HepG2 (cell line): ENCODE measurements at regions not wholly inside any gene's neighbourhood (a gene's known extent, or its start where the extent isn't known, plus 50 kb on each side); places are given as distances from the start of the nearest gene placed in this dataset.

Experiments used
- ATAC-seq: fragments of 200-7000 bp; cut with Tn5 transposase; 3 replicates; pipeline ENCODE4 v1.9.1; 2020; ENCODE audit warnings: mild to moderate bottlenecking, moderate library complexity
- BruUV-seq: library from RNA; stranded (reverse); fragments of 400-500 nt; replicated peaks from 2 replicates; lab custom pipeline; 2021; lab: Mats Ljungman, UMichigan
- CTCF ChIA-PET: fragments of 300-600 bp; formaldehyde crosslinking; extraction: SDS; loops from one replicate; lab custom pipeline; 2021; ENCODE audit warnings: low total read pairs, inconsistent platforms, low intra/inter-chr PET ratio; lab: Yijun Ruan, JAX
- POLR2A ChIA-PET: fragments of 350-600 bp; sonication (Branson Sonifier 250); formaldehyde crosslinking; loops from one replicate; lab custom pipeline; 2020; ENCODE audit warnings: antibody characterized with exemption, inconsistent platforms; lab: Yijun Ruan, JAX
- DNase-seq: peaks from one replicate; pipeline ENCODE4 v3.0.0-alpha.2; 2015; ENCODE audit warnings: low spot score
- FAIRE-seq: peaks from 3 replicates; lab custom pipeline; 2011; peaks lifted over from hg19 to GRCh38; lab: Jason Lieb, UNC
- H2AFZ ChIP-seq: one replicate; pipeline ENCODE4 v1.6.1; 2011; ENCODE audit warnings: low read length, inconsistent platforms
- H3K27ac ChIP-seq: fragments of 300-600 bp; 3 replicates; pipeline ENCODE4 v1.8.0; 2011; ENCODE audit warnings: mixed run types, mild to moderate bottlenecking, mixed read lengths, low read length, inconsistent platforms; ENCODE audit not compliant: insufficient read depth; ENCODE audit errors: extremely low read length
- H3K27me3 ChIP-seq, 2 experiments: fragments of 200-600 bp in 1 of 2; 2 replicates in 1 of 2; 3 replicates in 1 of 2; pipeline versions ENCODE4 v1.6.0 to v1.8.0; 2011; ENCODE audit warnings: low read length in 2 of 2, mild to moderate bottlenecking in 2 of 2, moderate library complexity in 2 of 2, inconsistent platforms in 1 of 2; ENCODE audit not compliant: insufficient read depth in 2 of 2, control insufficient read depth in 1 of 2
- H3K36me3 ChIP-seq, 2 experiments: fragments of 200-600 bp in 1 of 2; replicated peaks in 1 of 2; 2 replicates in 1 of 2; 3 replicates in 1 of 2; pipeline versions ENCODE4 v1.5.1 to v1.8.0; 2011; ENCODE audit warnings: low read length in 2 of 2, inconsistent platforms in 1 of 2; ENCODE audit not compliant: insufficient read depth in 2 of 2, control insufficient read depth in 1 of 2
- H3K4me1 ChIP-seq: 2 replicates; pipeline ENCODE4 v1.5.1; 2012; ENCODE audit warnings: low read length, inconsistent platforms; ENCODE audit not compliant: insufficient read depth
- H3K4me2 ChIP-seq: 2 replicates; pipeline ENCODE4 v1.6.0; 2011; ENCODE audit warnings: low read depth, low read length, inconsistent platforms
- H3K4me3 ChIP-seq, 3 experiments: fragments of 200-600 bp in 1 of 3; sonication (generic), shearing (Covaris generic) in 1 of 3; replicated peaks in 1 of 3; 2 replicates each; pipeline ENCODE4 v1.5.1; 2011 to 2016; ENCODE audit warnings: low read length in 3 of 3, inconsistent platforms in 2 of 3, low read depth in 2 of 3, mild to moderate bottlenecking in 2 of 3, control low read depth in 1 of 3, mixed read lengths in 1 of 3; ENCODE audit not compliant: insufficient read depth in 1 of 3
- H3K79me2 ChIP-seq: one replicate; pipeline ENCODE4 v1.6.1; 2011; ENCODE audit warnings: low read length, inconsistent platforms; ENCODE audit not compliant: insufficient read depth
- H3K9ac ChIP-seq: 2 replicates; pipeline ENCODE4 v1.6.0; 2011; ENCODE audit warnings: mild to moderate bottlenecking, low read depth, low read length, inconsistent platforms; ENCODE audit not compliant: insufficient read depth
- H3K9me3 ChIP-seq: 2 replicates; pipeline ENCODE4 v1.5.1; 2012; ENCODE audit warnings: mild to moderate bottlenecking, low read length
- H4K20me1 ChIP-seq: 2 replicates; pipeline ENCODE4 v1.6.0; 2011; ENCODE audit warnings: inconsistent platforms, mild to moderate bottlenecking, low read length, moderate library complexity; ENCODE audit not compliant: insufficient read depth
- EP300 ChIP-seq, 3 experiments: sonication (generic) in 1 of 3; formaldehyde crosslinking in 1 of 3; IDR thresholded peaks; 2 replicates each; pipeline versions ENCODE4 v1.5.1 to v1.6.1; 2011 to 2020; ENCODE audit warnings: low read depth in 2 of 3, low read length in 2 of 3, borderline replicate concordance in 1 of 3, improper control_type of control experiment in 1 of 3, mild to moderate bottlenecking in 1 of 3, missing genetic modification reagents in 1 of 3, moderate library complexity in 1 of 3
- FOSL2 ChIP-seq: sonication (generic); formaldehyde crosslinking; IDR thresholded peaks from 2 replicates; pipeline ENCODE4 v1.4.0; 2020; ENCODE audit warnings: missing genetic modification reagents
- HIC2 ChIP-seq: sonication (generic); formaldehyde crosslinking; IDR thresholded peaks from 2 replicates; pipeline ENCODE4 v1.9.0; 2022; ENCODE audit warnings: low read depth, missing genetic modification reagents
- KDM1A ChIP-seq: IDR thresholded peaks from 2 replicates; pipeline ENCODE4 v1.6.1; 2016; ENCODE audit warnings: missing compliant biosample characterization
- MED1 ChIP-seq: sonication (generic); formaldehyde crosslinking; IDR thresholded peaks from 2 replicates; pipeline ENCODE4 v1.4.0; 2020; ENCODE audit warnings: missing genetic modification reagents
- RARA ChIP-seq: IDR thresholded peaks from 2 replicates; pipeline ENCODE4 v1.6.1; 2016; ENCODE audit warnings: missing genetic modification reagents, missing compliant biosample characterization
- STAG1 ChIP-seq: sonication (generic); formaldehyde crosslinking; IDR thresholded peaks from 2 replicates; pipeline ENCODE4 v1.4.0; 2020; ENCODE audit warnings: missing genetic modification reagents
- YY1 ChIP-seq: IDR thresholded peaks from 2 replicates; pipeline ENCODE4 v1.6.1; 2011; ENCODE audit warnings: low read length, low read depth, moderate library complexity, mild to moderate bottlenecking; ENCODE audit not compliant: insufficient read depth, insufficient replicate concordance
- ZBTB7B ChIP-seq: sonication (generic); formaldehyde crosslinking; IDR thresholded peaks from 2 replicates; pipeline ENCODE4 v1.4.0; 2020; ENCODE audit warnings: missing genetic modification reagents
- ZIK1 ChIP-seq: sonication (generic); formaldehyde crosslinking; IDR thresholded peaks from 2 replicates; pipeline ENCODE4 v1.5.0; 2020; ENCODE audit warnings: mild to moderate bottlenecking, low read depth, missing genetic modification reagents, borderline replicate concordance
- ZMYM3 ChIP-seq: sonication (generic); formaldehyde crosslinking; IDR thresholded peaks from 2 replicates; pipeline ENCODE4 v1.5.1; 2020; ENCODE audit warnings: mild to moderate bottlenecking, missing genetic modification reagents
- ZNF691 ChIP-seq: sonication (generic); formaldehyde crosslinking; IDR thresholded peaks from 2 replicates; pipeline ENCODE4 v1.4.0; 2020; ENCODE audit warnings: missing genetic modification reagents, low read depth, mild to moderate bottlenecking, borderline replicate concordance
- ZNF773 ChIP-seq: sonication (generic); formaldehyde crosslinking; IDR thresholded peaks from 2 replicates; pipeline ENCODE4 v1.4.0; 2020; ENCODE audit warnings: missing genetic modification reagents, borderline replicate concordance
- ZNF83 ChIP-seq: sonication (generic); formaldehyde crosslinking; IDR thresholded peaks from 2 replicates; pipeline ENCODE4 v1.4.0; 2020; ENCODE audit warnings: missing genetic modification reagents, mild to moderate bottlenecking, borderline replicate concordance
- ZNF883 ChIP-seq: sonication (generic); formaldehyde crosslinking; IDR thresholded peaks from 2 replicates; pipeline ENCODE4 v1.5.1; 2020; ENCODE audit warnings: mild to moderate bottlenecking, missing genetic modification reagents; ENCODE audit errors: not compliant biosample characterization
- WGBS: methylation state at CpG from one replicate; pipeline ENCODE4 v1.1.6; 2017; ENCODE audit warnings: low lambda C conversion rate; 5-methylcytosine and 5-hydroxymethylcytosine counted together
- in situ Hi-C: cut with HindIII; loops from 2 replicates; pipeline ENCODE4 v1.10.0; 2017; ENCODE audit warnings: low pct_unique_long_range_greater_than_20kb; ENCODE audit not compliant: extremely low pct_ligation_motif_present
- intact Hi-C: fragments of 100-400 bp; cut with micrococcal nuclease; formaldehyde crosslinking; loops from one replicate; pipeline ENCODE4 v1.10.0; 2022; ENCODE audit not compliant: unreplicated experiment
- TF ChIP-seq, protein P1 (sequence below): sonication (generic); formaldehyde crosslinking; IDR thresholded peaks from 2 replicates; pipeline ENCODE4 v1.5.1; 2020; ENCODE audit warnings: mild to moderate bottlenecking, moderate library complexity, missing genetic modification reagents

- TF ChIP-seq, protein P1, sequence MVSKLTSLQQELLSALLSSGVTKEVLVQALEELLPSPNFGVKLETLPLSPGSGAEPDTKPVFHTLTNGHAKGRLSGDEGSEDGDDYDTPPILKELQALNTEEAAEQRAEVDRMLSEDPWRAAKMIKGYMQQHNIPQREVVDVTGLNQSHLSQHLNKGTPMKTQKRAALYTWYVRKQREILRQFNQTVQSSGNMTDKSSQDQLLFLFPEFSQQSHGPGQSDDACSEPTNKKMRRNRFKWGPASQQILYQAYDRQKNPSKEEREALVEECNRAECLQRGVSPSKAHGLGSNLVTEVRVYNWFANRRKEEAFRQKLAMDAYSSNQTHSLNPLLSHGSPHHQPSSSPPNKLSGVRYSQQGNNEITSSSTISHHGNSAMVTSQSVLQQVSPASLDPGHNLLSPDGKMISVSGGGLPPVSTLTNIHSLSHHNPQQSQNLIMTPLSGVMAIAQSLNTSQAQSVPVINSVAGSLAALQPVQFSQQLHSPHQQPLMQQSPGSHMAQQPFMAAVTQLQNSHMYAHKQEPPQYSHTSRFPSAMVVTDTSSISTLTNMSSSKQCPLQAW (CRISPR knock-in tag) = peak; percentile 30; the same call in 1 of the 2 replicates
- TF ChIP-seq EP300 (IDR thresholded peaks at IDR 0.05; ENCODE audit: low read depth in 2 of 2, low read length in 2 of 2) (peak in 1 of 2 experiments; percentile 49; a peak in 1 of 4 replicates), EP300 (CRISPR knock-in tag; IDR thresholded peaks at IDR 0.05; ENCODE audit: borderline replicate concordance) (no peak), STAG1 (no peak)
Measured at GRCh38 chr2:43161650-43162510, 64.5 kb downstream of the ZFP36L2 start (continued).

GRCh38 chr2:43160778-43161177, 65.6 kb downstream of the ZFP36L2 start:
- Histone ChIP-seq H3K36me3 (no peaks in the 10 kb centered on the region), H3K4me1 (peaks cover 98% of the 10 kb centered on the region), H3K27me3 (no peaks in the 10 kb centered on the region), H3K9me3 (no peaks in the 10 kb centered on the region), H3K79me2 (no peaks in the 10 kb centered on the region), H3K4me2 (peak overlapping the region; percentile 45), H3K27ac (no peak overlapping the region), H3K9ac (no peak overlapping the region), H3K4me3 (no peak overlapping the region), H4K20me1 (no peaks in the 10 kb centered on the region), H2AFZ (no peak overlapping the region)
- CTCF ChIA-PET = no interaction called here
- intact Hi-C loops = no loop called here
- BruUV-seq = no TSS peak
- DNase-seq (peak; percentile 54), ATAC-seq (no peak), FAIRE-seq (peak; percentile 4)
- in situ Hi-C loops = loop anchor here (10.0 kb wide), 1 partner anchor 64 kb away; the partner anchor contains the start of gene ZFP36L2
- 31% methylated on average over 4 of the region's 5 CpGs for WGBS
- POLR2A ChIA-PET = interaction anchor here (0.8 to 11.0 kb wide), 9 partner anchors 14 to 186 kb away, joined by 3 to 97 read pairs (median 17); partner anchors contain the start of gene ZFP36L2
- TF ChIP-seq ZNF83 (CRISPR knock-in tag) (peak; percentile 67; the same call in 1 of the 2 replicates), ZIK1 (CRISPR knock-in tag) (0 out of 2 replicates have a peak, but pooled peaks have one; percentile 0), ZMYM3 (CRISPR knock-in tag) (0 out of 2 replicates have a peak, but pooled peaks have one; percentile 7), MED1 (peak; percentile 24; the same call in 1 of the 2 replicates), EP300 (IDR thresholded peaks at IDR 0.05; ENCODE audit: low read depth in 2 of 2, low read length in 2 of 2) (peak in 1 of 2 experiments; percentile 8; a peak in 1 of 4 replicates), EP300 (CRISPR knock-in tag; IDR thresholded peaks at IDR 0.05; ENCODE audit: borderline replicate concordance) (no peak), ZNF691 (peak; percentile 7; the same call in 1 of the 2 replicates), RARA (CRISPR knock-in tag) (peak; percentile 48), YY1 (peak; percentile 52), ZBTB7B (CRISPR knock-in tag) (peak; percentile 37; the same call in 1 of the 2 replicates), KDM1A (CRISPR knock-in tag) (0 out of 2 replicates have a peak, but pooled peaks have one; percentile 18), FOSL2 (CRISPR knock-in tag) (peak; percentile 32), ZNF773 (CRISPR knock-in tag) (no peak), HIC2 (peak; percentile 30; the same call in 1 of the 2 replicates), ZNF883 (CRISPR knock-in tag) (peak; percentile 11)
